CD4-positive, alpha-beta T cell treated with Interleukin-15 for 1 hour (primary cell): ENCODE measurements at regions not wholly inside any gene's neighbourhood (a gene's known extent, or its start where the extent isn't known, plus 50 kb on each side); places are given as distances from the start of the nearest gene placed in this dataset.
"Not testable (repeated sequence)": the region's sequence is repeated elsewhere in the genome, so short reads cannot be mapped to it uniquely, and the experiment has no call there.

Experiments
- DNase-seq: peaks from one replicate; pipeline ENCODE4 v3.0.0-alpha.2; 2020

DNA sequence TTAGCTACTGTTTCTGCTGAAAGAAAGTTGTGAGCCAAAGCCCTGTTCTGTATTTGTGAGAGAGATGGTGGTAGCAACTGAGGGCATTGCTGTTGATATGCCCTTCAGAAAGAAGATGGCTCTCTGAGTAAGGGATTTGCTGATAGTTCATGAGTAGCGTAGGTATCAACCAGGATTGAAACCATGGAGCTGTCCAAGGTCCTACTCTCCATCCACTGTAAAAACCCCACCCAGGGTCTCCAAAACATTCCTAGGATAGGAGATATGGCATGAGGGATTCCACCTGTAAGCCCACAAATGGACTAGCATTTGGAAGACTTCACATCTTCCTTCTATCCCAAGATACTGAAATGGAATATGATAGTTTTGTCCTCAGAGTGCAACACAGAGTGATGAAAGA, 277.1 kb upstream of the PRKX start:
- DNase-seq = no peak

- not testable (repeated sequence) for DNase-seq
These were observed 258.8 kb upstream of the PRKX start for GRCh38 chrX:3972104-3972858.

- DNase-seq = no peak
These were observed 255.3 kb upstream of the PRKX start for GRCh38 chrX:3968749-3969148.

GRCh38 chrX:3963980-3964379, 250.5 kb upstream of the PRKX start:
- no peak for DNase-seq

- no peak for DNase-seq
These were observed 249.3 kb upstream of the PRKX start for GRCh38 chrX:3962511-3963311.

GRCh38 chrX:3960952-3961351, 247.5 kb upstream of the PRKX start:
- no peak for DNase-seq

DNA sequence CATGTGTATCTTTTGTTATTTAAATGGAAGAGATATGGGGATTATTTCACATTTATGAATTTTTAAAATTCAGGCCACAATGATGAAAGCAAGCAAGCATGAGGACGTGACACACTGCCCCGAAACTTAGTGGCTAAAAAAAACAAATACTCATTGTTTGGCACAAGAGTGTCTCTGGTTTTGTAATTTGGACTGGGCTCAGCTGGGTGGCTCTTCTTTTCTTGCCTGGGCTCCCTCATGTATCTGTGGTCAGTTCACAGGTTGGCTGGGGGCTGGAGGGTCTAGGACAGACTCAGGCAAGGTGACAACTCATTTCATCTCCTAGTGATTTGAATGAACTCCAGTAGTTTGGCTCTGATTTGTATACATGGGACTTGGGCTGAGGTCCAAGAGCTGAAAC, 238.4 kb upstream of the PRKX start:
- DNase-seq = no peak

GRCh38 chrX:3950373-3950772, 236.9 kb upstream of the PRKX start:
- DNase-seq = no peak

- no peak for DNase-seq
These were observed 230.5 kb upstream of the PRKX start for GRCh38 chrX:3943965-3944364.

- DNase-seq = no peak
These were observed 226.7 kb upstream of the PRKX start for GRCh38 chrX:3940000-3940610.

GRCh38 chrX:3938587-3938986, 225.1 kb upstream of the PRKX start:
- no peak for DNase-seq

GRCh38 chrX:3935196-3935595, 221.7 kb upstream of the PRKX start:
- not testable (repeated sequence) for DNase-seq

GRCh38 chrX:3920424-3921017, 207.1 kb upstream of the PRKX start:
- DNase-seq = not testable (repeated sequence)

DNA sequence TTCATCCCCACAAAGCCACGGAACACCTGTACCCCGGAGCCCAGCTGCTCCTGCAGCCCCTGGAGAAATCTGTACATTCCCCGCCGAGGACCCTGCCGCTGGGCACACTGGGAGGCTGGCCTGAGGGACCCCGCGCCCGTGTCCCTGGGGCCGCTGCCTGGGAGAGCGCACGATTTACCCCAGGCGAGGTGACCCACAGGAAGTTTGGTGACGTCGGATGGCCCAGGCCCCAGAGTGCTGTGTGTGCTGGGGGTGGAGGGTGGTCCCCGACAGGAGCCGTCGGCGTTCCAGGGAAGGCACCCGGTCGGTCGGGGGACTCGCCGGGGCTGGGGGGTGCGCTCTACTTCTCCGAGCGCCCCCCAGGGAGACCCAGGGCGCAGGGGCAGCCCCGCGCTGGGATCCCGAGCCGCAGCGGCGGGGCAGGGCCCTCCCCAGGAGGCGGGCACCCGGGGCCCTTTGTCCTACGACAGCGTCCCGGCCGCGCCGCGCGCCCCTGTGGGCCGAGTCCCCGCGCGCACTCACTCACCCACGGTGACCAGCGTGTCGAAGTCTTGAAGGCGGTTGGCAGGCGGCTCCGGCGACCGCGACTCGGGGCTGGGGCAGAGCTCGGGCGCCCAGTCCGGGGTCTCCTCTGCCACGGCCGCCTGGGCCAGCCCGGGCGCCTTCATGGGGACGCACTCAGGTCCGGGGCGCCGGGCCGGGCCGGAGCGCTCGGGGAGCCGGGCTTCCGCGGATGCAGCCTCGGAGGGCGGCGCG, 206.4 kb upstream of the PRKX start:
- not testable (repeated sequence) for DNase-seq

GRCh38 chrX:3914813-3915212, 201.4 kb upstream of the PRKX start:
- not testable (repeated sequence) for DNase-seq

GRCh38 chrX:3914059-3914458, 200.6 kb upstream of the PRKX start:
- DNase-seq = not testable (repeated sequence)

- DNase-seq = not testable (repeated sequence)
These were observed 197.6 kb upstream of the PRKX start for GRCh38 chrX:3911012-3911411.

GRCh38 chrX:3910611-3911010, 197.2 kb upstream of the PRKX start:
- DNase-seq = not testable (repeated sequence)

DNA sequence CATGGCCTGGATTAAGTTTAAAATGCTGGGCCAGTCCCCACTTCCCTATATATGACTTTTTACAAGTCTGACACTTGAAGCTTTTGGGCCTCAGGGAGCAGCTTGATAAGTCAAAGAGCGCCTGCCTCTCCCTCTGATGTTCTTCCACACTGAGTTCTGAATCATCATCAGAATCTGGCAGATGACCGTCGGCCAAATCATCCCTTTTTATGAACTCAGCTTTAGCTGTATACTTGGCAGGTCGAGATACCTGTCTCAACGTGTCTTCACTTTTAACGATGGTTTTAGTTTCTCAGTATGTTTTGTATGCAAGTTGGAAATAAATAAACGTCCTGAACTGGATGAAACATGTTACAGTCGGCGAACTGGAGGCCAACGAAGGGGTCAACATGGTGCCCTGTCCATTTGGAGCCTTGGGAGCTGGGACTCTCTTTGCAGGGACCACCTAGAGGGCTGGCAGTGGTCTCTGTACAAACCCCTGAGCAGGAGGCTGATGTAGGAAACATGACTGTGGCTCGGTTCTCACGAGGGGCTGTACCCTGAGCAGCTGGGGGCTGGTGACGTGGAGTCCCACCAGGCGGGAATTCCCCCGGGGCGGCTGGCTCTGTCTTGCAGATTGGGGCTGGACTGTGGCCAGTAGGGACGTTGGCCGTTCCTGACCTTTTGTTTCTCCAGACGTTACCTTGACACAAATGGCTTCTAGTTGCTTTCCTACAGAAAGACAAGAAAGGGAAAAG, 192.2 kb upstream of the PRKX start:
- DNase-seq = not testable (repeated sequence)

GRCh38 chrX:3902222-3902621, 188.8 kb upstream of the PRKX start:
- not testable (repeated sequence) for DNase-seq

- DNase-seq = not testable (repeated sequence)
These were observed 183.3 kb upstream of the PRKX start for GRCh38 chrX:3896755-3897154.

GRCh38 chrX:3882553-3882920, 169.1 kb upstream of the PRKX start:
- DNase-seq = not testable (repeated sequence)
